ENCODE measurements at regions not wholly inside any gene's neighbourhood (a gene's known extent, or its start where the extent isn't known, plus 50 kb on each side); places are given as distances from the start of the nearest gene placed in this dataset.

- Histone ChIP-seq H3K4me3 (ENCODE audit: extremely low read depth, insufficient read depth, low read length, poor library complexity, severe bottlenecking) (no peak overlapping the region), H3K9me3 (ENCODE audit: control insufficient read depth, low read length) (no peaks in the 10 kb centered on the region), H3K27ac (ENCODE audit: low read depth, low read length, severe bottlenecking) (no peak overlapping the region), H3K36me3 (ENCODE audit: control insufficient read depth, insufficient read depth, low read length) (no peaks in the 10 kb centered on the region), H3K4me1 (ENCODE audit: control insufficient read depth, insufficient read depth, low read length, poor library complexity, severe bottlenecking) (no peaks in the 10 kb centered on the region)
- 93 to 94% methylated on average over 35 to 38 of the region's 39 CpGs for WGBS, 2 experiments (ENCODE audit: insufficient coverage in 2 of 2)
Observed at GRCh38 chr7:1330801-1331425, 98.2 kb downstream of the UNCX start.

GRCh38 chr7:1331561-1332467 lies 99.1 kb downstream of the UNCX start:
- 68 to 78% methylated on average over 9 to 20 of the region's 21 CpGs for WGBS, 2 experiments (ENCODE audit: insufficient coverage in 2 of 2)
- H3K4me3 ChIP-seq (ENCODE audit: extremely low read depth, insufficient read depth, low read length, poor library complexity, severe bottlenecking), result no peak overlapping the region
- no peaks in the 10 kb centered on the region for H3K9me3 ChIP-seq (ENCODE audit: control insufficient read depth, low read length)
- H3K36me3 ChIP-seq (ENCODE audit: control insufficient read depth, insufficient read depth, low read length), result no peaks in the 10 kb centered on the region
- H3K27ac ChIP-seq (ENCODE audit: low read depth, low read length, severe bottlenecking), result no peak overlapping the region
- H3K4me1 ChIP-seq (ENCODE audit: control insufficient read depth, insufficient read depth, low read length, poor library complexity, severe bottlenecking), result no peaks in the 10 kb centered on the region

- H3K27ac ChIP-seq (ENCODE audit: low read depth, low read length, severe bottlenecking), result no peak overlapping the region
- no peaks in the 10 kb centered on the region for H3K4me1 ChIP-seq (ENCODE audit: control insufficient read depth, insufficient read depth, low read length, poor library complexity, severe bottlenecking)
- H3K4me3 ChIP-seq (ENCODE audit: extremely low read depth, insufficient read depth, low read length, poor library complexity, severe bottlenecking), result no peak overlapping the region
- no peaks in the 10 kb centered on the region for H3K36me3 ChIP-seq (ENCODE audit: control insufficient read depth, insufficient read depth, low read length)
- no peaks in the 10 kb centered on the region for H3K9me3 ChIP-seq (ENCODE audit: control insufficient read depth, low read length)
- WGBS, 2 experiments (ENCODE audit: insufficient coverage in 2 of 2), result 83% methylated on average over 1 of the region's 3 CpGs; no CpG with 5 or more reads in 1 of the 2 experiments
Observed at GRCh38 chr7:1336509-1336908, 103.8 kb downstream of the UNCX start.

GRCh38 chr7:1339611-1340010 lies 106.9 kb downstream of the UNCX start:
- Histone ChIP-seq H3K27ac (ENCODE audit: low read depth, low read length, severe bottlenecking) (no peak overlapping the region), H3K9me3 (ENCODE audit: control insufficient read depth, low read length) (no peaks in the 10 kb centered on the region), H3K36me3 (ENCODE audit: control insufficient read depth, insufficient read depth, low read length) (no peaks in the 10 kb centered on the region), H3K4me1 (ENCODE audit: control insufficient read depth, insufficient read depth, low read length, poor library complexity, severe bottlenecking) (no peaks in the 10 kb centered on the region), H3K4me3 (ENCODE audit: extremely low read depth, insufficient read depth, low read length, poor library complexity, severe bottlenecking) (no peak overlapping the region)
- WGBS, 2 experiments (ENCODE audit: insufficient coverage in 2 of 2), result 81 to 100% methylated on average over 2 of the region's 2 CpGs

- H3K9me3 ChIP-seq (ENCODE audit: control insufficient read depth, low read length), result no peaks in the 10 kb centered on the region
- WGBS, 2 experiments (ENCODE audit: insufficient coverage in 2 of 2), result 90 to 96% methylated on average over 3 of the region's 3 CpGs
- no peaks in the 10 kb centered on the region for H3K36me3 ChIP-seq (ENCODE audit: control insufficient read depth, insufficient read depth, low read length)
- no peaks in the 10 kb centered on the region for H3K4me1 ChIP-seq (ENCODE audit: control insufficient read depth, insufficient read depth, low read length, poor library complexity, severe bottlenecking)
- no peak overlapping the region for H3K4me3 ChIP-seq (ENCODE audit: extremely low read depth, insufficient read depth, low read length, poor library complexity, severe bottlenecking)
- no peak overlapping the region for H3K27ac ChIP-seq (ENCODE audit: low read depth, low read length, severe bottlenecking)
Observed at GRCh38 chr7:1340031-1340430, 107.4 kb downstream of the UNCX start.

GRCh38 chr7:1340461-1341360 lies 108.0 kb downstream of the UNCX start:
- H3K9me3 ChIP-seq (ENCODE audit: control insufficient read depth, low read length), result no peaks in the 10 kb centered on the region
- no peak overlapping the region for H3K4me3 ChIP-seq (ENCODE audit: extremely low read depth, insufficient read depth, low read length, poor library complexity, severe bottlenecking)

GRCh38 chr7:1341361-1342089 lies 108.9 kb downstream of the UNCX start:
- H3K27ac ChIP-seq (ENCODE audit: low read depth, low read length, severe bottlenecking), result no peak overlapping the region
- no peaks in the 10 kb centered on the region for H3K4me1 ChIP-seq (ENCODE audit: control insufficient read depth, insufficient read depth, low read length, poor library complexity, severe bottlenecking)
- H3K36me3 ChIP-seq (ENCODE audit: control insufficient read depth, insufficient read depth, low read length), result no peaks in the 10 kb centered on the region
- no peaks in the 10 kb centered on the region for H3K9me3 ChIP-seq (ENCODE audit: control insufficient read depth, low read length)
- no peak overlapping the region for H3K4me3 ChIP-seq (ENCODE audit: extremely low read depth, insufficient read depth, low read length, poor library complexity, severe bottlenecking)
- 48 to 74% methylated on average over 5 to 11 of the region's 20 CpGs for WGBS, 2 experiments (ENCODE audit: insufficient coverage in 2 of 2)

More at GRCh38 chr7:1340461-1341360, 108.0 kb downstream of the UNCX start:
- Histone ChIP-seq H3K4me1 (ENCODE audit: control insufficient read depth, insufficient read depth, low read length, poor library complexity, severe bottlenecking) (no peaks in the 10 kb centered on the region), H3K36me3 (ENCODE audit: control insufficient read depth, insufficient read depth, low read length) (no peaks in the 10 kb centered on the region), H3K27ac (ENCODE audit: low read depth, low read length, severe bottlenecking) (no peak overlapping the region)
- WGBS, 2 experiments (ENCODE audit: insufficient coverage in 2 of 2), result 92% methylated on average over 20 to 28 of the region's 29 CpGs

GRCh38 chr7:1342090-1342640 lies 109.5 kb downstream of the UNCX start:
- Histone ChIP-seq H3K9me3 (ENCODE audit: control insufficient read depth, low read length) (no peaks in the 10 kb centered on the region), H3K4me3 (ENCODE audit: extremely low read depth, insufficient read depth, low read length, poor library complexity, severe bottlenecking) (no peak overlapping the region), H3K36me3 (ENCODE audit: control insufficient read depth, insufficient read depth, low read length) (no peaks in the 10 kb centered on the region), H3K4me1 (ENCODE audit: control insufficient read depth, insufficient read depth, low read length, poor library complexity, severe bottlenecking) (no peaks in the 10 kb centered on the region), H3K27ac (ENCODE audit: low read depth, low read length, severe bottlenecking) (no peak overlapping the region)
- WGBS, 2 experiments (ENCODE audit: insufficient coverage in 2 of 2), result 75 to 94% methylated on average over 6 to 9 of the region's 12 CpGs

GRCh38 chr7:1343551-1343950 lies 110.9 kb downstream of the UNCX start:
- no peaks in the 10 kb centered on the region for H3K9me3 ChIP-seq (ENCODE audit: control insufficient read depth, low read length)
- H3K36me3 ChIP-seq (ENCODE audit: control insufficient read depth, insufficient read depth, low read length), result no peaks in the 10 kb centered on the region
- H3K27ac ChIP-seq (ENCODE audit: low read depth, low read length, severe bottlenecking), result no peak overlapping the region
- no peak overlapping the region for H3K4me3 ChIP-seq (ENCODE audit: extremely low read depth, insufficient read depth, low read length, poor library complexity, severe bottlenecking)
- no peaks in the 10 kb centered on the region for H3K4me1 ChIP-seq (ENCODE audit: control insufficient read depth, insufficient read depth, low read length, poor library complexity, severe bottlenecking)
- 87 to 93% methylated on average over 5 to 8 of the region's 10 CpGs for WGBS, 2 experiments (ENCODE audit: insufficient coverage in 2 of 2)

- no peaks in the 10 kb centered on the region for H3K36me3 ChIP-seq (ENCODE audit: control insufficient read depth, insufficient read depth, low read length)
- H3K4me1 ChIP-seq (ENCODE audit: control insufficient read depth, insufficient read depth, low read length, poor library complexity, severe bottlenecking), result no peaks in the 10 kb centered on the region
- no peak overlapping the region for H3K27ac ChIP-seq (ENCODE audit: low read depth, low read length, severe bottlenecking)
- H3K4me3 ChIP-seq (ENCODE audit: extremely low read depth, insufficient read depth, low read length, poor library complexity, severe bottlenecking), result no peak overlapping the region
- no peaks in the 10 kb centered on the region for H3K9me3 ChIP-seq (ENCODE audit: control insufficient read depth, low read length)
- 84 to 85% methylated on average over 5 to 8 of the region's 12 CpGs for WGBS, 2 experiments (ENCODE audit: insufficient coverage in 2 of 2)
Observed at GRCh38 chr7:1344421-1344820, 111.7 kb downstream of the UNCX start.
